Glomerular visceral epithelial cell (primary cell): ENCODE measurements at regions not wholly inside any gene's neighbourhood (a gene's known extent, or its start where the extent isn't known, plus 50 kb on each side); places are given as distances from the start of the nearest gene placed in this dataset.

ENCODE experiments used
- DNase-seq: peaks from one replicate; pipeline ENCODE4 v3.0.0-alpha.2; 2016; ENCODE audit errors: extremely low spot score

DNA sequence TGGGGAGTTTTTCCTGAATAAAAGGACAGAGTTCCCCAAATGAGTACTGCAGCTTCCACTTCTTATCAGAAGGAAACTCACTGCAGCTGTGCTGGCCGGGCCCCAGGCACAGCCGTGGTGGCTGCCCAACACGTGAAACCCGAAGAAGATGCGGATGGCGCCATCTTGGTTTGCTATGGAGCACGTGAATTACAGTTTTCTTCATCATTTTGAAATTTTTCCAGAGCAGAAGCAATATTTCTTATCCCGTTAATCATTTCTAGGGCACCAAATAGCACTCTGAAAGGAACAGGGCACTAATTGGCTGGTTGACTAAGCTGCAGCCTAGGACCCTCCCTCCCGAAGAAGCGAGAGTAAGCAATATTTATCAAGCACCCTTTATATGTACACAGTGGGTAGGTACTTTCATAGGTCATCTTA, 63.2 kb upstream of the EPS8L3 start:
- no peak for DNase-seq

DNA sequence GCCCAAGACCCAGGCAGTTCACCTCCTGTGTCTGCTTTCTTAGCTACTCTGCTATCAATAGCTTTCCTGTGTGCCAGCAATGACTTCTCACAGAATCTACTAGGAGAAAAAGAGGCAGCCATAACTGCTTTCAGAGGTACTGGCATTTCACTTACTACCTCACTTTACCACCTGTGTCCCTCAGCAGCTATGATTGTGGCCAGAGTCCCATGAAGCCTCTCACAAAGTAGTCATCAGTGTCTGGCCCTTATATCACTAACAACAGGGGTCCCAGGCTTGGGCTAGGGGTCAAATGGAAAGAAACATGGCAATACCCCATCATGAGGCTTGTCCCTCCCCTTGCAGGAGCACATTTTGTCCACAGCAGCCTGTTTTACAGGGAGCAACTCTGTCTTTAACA, 62.7 kb upstream of the EPS8L3 start:
- DNase-seq = no peak

DNA sequence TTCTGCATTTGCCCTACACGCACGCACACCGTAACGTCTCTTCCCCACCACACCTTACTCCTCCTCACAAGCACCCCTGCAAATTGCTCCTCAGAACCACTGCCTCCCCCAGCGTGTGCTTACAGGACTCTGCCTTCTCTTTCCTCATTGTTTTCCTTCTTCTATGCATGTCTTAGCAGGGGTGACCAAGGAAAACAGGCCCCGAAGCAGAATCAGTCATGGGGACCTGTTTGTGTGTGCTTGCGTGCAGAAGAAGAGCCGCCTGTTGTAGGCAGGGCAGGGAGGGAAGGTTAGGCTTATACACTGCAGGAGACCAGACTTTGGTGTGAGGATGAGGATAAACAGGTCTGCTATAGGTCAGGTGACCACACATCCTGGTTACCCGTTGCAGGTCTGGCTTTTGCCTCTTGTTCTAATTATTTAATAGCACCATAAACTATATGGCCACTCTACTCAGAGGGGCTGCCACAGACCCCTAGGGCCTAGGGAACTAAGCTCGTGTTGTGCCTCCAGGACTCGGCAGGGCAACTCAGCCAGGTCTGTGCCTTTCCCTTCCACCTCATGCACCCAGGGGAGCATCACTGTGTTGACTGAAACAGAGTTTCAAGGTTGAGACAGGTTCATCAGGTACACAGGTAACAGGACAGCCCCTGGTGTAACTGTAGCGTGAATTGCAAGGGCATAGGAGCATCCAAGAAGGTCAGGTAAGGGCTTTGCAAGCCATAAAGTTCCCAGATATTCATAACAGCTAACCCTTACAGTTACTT, 60.8 kb upstream of the EPS8L3 start:
- DNase-seq = no peak

DNA sequence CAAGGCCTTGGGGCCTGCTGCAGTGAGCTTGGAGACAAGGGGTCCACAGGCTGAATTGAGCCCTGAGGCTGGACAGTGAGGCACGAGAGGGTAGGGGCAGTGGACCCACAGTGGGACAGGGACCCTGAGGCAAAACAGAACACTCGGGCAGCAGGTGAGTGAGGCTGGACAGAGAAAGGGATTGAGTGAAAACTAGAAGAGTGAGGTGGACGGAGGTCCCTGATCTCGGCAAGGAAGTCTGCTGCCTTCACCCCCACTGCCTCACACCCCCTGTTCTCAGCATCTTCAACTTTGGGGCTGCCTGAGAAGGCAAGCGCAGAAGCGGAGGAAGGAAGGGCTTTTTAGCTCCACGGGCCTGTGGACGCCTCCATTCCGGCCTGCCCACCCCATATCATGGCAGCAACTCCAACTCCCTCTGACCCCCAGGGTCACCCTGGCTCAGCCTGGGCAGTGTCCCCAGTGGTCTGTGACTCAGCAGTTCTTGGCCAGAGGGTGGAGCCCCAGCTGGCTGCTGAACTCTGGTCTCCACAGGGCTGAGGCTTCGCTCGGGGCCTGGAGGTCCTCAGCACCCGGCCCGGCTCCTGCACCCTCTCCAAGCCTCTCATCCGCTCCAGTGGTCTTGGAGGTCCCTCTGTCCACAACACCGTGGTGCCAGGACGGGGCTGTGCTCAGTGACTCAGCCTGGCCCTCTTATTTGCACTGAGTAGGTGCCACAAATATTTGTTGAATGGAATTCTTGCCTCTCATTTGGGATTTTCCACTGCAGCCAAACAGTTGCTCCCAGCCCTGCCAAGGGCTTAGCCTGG, 60.0 kb upstream of the EPS8L3 start:
- DNase-seq = peak; percentile 66

DNA sequence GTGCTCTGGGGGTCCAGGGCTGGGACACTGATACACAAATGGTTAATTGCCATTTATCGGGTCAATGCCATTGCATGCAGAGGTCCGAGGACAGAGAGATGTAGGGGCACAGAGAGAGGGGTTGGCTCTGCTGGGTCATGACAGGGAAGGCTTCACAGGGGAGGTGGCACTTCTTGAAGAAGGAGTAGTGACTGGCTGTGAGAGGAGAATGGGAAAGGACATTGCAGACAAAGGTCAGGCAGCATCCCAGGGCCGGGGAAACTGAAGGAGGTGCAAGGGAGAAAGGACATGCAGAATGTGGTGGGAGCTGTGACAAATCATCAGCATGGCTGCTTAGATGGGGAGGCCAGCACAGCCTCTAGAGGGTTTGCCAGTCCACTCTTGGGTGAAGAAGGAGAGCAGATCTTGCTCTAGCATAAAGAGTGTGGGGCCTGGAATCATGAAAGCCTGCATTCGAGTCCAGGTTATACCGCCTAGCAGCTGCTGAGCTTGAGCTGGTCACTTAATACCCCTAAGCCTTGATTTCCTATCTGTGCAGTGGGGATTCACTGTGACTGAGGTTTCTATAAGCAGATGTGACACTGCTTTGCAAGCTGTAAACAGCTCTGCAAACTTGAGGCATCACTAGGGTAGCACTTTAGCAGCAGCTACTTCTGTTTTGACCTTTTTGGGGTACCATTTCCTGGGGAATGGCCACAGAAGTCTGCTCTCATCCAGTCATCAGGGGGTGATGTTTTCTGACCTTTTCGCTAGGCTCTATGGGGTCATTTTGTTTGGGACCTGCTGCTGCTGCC, 59.2 kb upstream of the EPS8L3 start:
- DNase-seq = no peak

DNA sequence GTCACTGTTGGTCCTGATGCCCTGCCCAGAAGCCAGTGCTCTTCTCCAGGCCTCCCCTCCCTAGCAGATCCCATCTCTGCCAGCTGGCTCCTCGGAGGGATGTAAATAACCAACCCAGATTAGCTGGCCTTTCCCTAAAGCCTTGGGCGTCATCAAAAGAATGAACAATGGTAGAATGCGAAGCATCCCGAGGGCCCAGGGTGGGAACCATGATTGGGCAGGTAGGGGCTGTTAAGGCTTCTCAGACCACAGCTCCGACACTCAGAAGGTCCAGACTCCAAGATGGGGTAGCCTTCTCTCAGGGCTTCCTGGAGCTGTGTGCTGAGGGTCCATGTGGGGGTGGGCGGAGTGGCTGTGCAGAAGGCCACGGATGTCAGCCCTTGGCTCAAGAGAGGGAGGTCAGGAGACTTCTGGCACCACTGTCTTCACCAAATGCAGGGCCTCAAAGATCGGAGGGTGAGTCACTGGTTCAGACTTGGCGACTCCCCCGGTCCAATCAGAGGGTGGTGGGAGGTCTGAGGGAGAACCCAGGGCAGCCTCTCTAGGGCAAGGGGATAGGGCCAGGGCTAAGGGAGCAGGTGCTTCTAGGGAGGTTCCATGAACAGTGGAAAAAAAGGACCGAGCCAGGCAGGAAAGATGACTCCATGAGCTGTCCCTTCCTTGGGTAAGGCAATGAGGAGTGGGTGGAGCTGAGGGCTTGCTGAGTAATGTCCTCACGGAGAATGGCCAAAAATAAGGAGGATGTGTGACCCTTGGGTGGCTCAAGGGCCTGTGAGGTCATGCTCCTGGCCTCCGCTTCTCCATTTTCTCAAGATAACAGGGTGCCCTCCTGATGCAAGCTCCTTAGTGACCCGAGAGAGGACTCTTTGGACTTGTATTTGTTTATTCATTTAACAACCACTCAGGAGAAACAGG, 58.4 kb upstream of the EPS8L3 start:
- peak; percentile 30 for DNase-seq

GRCh38 chr1:109821221-109821669, 57.5 kb upstream of the EPS8L3 start:
- DNase-seq = peak; percentile 92

DNA sequence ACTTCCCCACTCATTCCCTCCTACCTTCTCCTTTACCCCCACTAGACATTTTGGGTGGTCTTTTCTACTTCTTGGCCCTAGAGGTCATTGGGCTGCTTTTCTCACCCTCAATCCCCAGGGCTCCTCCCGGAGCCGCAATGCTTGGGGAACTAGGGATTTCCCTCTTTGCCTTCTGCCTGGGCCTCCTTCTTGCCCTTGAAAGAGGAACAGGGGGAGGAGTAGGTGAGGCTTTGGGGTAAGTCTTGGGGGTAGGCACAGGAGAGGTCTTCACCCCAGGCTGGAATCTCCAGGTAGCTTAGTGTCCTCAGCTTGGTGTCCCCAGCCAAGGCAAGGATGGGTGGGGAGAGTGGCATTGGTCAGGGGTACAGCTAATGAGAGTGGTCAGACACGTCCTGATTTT, 56.2 kb upstream of the EPS8L3 start:
- DNase-seq = no peak

DNA sequence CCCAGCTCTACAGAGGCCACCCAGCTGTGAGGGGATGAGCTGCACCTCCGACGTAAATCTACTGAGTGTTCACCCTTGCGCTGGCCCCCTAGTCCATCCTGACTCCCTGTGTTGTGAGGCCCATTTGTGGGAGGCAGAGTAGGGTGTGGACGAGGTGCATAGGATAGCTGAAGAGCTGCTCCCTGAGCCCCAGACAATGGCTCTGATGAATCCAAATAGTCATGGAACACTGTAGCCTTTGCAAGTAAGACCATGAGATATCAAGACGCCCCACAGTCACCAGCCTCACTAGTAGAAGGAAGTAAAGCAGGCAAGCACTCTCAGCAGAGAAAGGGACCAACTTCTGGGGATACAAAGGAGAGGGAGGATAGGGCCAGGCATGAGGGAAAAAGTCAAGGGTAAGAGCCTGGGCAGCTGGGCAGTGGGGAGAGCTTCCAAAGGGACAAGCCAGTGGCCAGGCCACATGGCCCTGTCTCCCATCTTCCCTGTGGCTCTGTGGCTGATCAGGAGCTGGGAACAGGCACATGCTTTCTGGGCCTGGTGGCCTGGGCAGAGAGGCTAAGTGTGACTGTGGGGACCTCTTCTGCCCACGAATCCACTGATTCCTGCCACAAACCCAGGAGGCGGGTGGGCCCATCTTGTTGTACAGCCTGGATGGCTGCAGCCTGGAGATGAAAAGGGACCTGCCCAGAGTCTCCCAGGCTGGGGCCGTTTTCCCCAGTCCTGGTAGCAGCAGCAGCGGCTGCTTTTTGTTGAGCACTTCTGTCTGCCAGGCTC, 55.5 kb upstream of the EPS8L3 start:
- DNase-seq = no peak

DNA sequence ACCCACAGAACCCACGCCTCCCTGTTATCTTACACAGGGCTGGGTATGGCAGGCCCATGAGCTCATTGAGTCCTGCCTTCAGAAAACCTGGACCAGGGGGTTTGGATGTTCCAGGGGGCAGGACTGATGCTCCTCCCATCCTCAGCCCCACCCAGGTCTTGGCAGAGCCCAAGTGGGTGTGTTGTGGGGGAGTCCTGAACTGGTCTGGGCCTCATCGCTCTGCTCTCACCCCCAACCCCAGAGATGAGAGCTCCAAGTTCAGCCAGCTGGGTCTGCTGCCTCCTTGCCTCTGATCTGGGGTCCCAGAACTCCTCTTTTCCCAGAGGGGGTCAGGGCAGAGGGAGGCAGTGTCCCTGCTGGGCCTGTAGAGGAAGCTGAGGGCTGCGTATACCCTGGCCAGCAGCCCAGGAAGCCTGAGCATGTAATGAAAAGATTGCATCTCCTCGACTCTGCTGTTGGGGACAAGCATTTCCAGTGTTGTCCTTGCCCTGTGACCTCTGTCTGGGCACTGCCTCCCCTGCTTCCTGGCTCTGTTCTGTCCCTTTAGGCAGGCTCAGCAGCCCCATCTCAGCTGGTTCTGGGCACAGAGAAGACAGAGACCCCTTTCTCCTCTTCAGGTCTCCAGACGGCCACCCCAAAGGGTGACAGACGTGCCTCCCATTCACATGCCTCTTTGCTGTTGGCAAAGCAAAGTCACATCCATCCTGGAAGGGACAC, 54.7 kb upstream of the EPS8L3 start:
- DNase-seq = no peak

DNA sequence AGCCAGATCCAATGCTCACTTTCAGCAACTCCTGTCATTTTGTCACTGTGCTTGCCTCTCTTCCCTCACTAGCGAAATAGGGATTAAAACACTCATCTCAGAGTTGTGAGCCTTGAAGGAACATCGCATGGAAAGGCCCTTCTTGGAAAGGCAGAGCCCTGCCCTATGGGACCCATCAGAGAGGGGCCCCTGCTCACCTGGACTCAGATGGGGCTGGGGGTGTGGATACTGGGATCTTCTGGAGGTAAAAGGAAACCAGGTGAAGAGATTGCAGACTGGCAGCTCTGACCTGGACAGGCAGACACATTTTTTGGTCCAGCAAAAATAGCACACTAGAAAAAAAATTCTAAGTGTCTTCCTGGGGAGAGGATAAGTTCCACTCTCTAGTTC, 54.2 kb upstream of the EPS8L3 start:
- no peak for DNase-seq

- no peak for DNase-seq
Observed at GRCh38 chr1:109816975-109817535, 53.3 kb upstream of the EPS8L3 start.

GRCh38 chr1:109816175-109816811, 52.6 kb upstream of the EPS8L3 start:
- no peak for DNase-seq

DNA sequence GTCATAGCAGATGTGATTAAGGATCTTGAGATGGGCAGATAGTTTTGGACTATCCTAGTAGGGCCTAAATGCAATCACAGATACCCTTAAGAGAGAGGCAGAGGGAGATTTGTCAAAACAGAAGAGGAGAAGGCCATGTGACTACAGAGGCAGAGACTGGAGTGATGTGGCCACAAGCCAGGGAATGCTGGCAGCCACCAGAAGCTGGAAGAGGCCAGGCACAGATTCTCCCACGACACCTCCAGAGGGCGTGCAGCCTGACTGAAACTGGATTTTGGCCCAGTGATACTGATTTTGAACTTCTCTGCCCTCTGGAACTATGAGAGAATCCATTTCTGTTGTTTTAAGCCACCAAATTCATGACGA, 52.1 kb upstream of the EPS8L3 start:
- DNase-seq = no peak

GRCh38 chr1:109814993-109815786, 51.5 kb upstream of the EPS8L3 start:
- no peak for DNase-seq

GRCh38 chr1:109814223-109814622, 50.5 kb upstream of the EPS8L3 start:
- DNase-seq = no peak
